ENCODE measurements at regions not wholly inside any gene's neighbourhood (a gene's known extent, or its start where the extent isn't known, plus 50 kb on each side); places are given as distances from the start of the nearest gene placed in this dataset.
A peak's percentile ranks its signal among the peaks of the same experiment; 100 is the strongest.

GRCh38 chr1:185681034-185681633, 53.1 kb upstream of the HMCN1 start:
- POLR2A ChIA-PET (ENCODE audit: unreplicated experiment): interaction anchor here (0.6 to 0.7 kb wide), 4 partner anchors 29 to 976 kb away, joined by 3 to 5 read pairs (median 4); partner anchors contain the start of gene IVNS1ABP
- intact Hi-C loops (cut with micrococcal nuclease): loop anchor here (2.0 kb wide), 1 partner anchor 694 kb away; no protein-coding TSS in a partner anchor
- DNase-seq: peak; percentile 68

GRCh38 chr1:185680453-185680852, 53.7 kb upstream of the HMCN1 start:
- Histone ChIP-seq H3K36me3 (ENCODE audit: low read depth, low read length) (no peaks in the 10 kb centered on the region), H3K4me3 (ENCODE audit: low read length) (no peak overlapping the region), H2AFZ (ENCODE audit: low read length) (no peak overlapping the region), H4K20me1 (ENCODE audit: low read length) (no peaks in the 10 kb centered on the region), H3K9me2 (replicated peaks; ENCODE audit: low read length) (no peaks in the 10 kb centered on the region), H3K79me2 (ENCODE audit: low read length) (no peaks in the 10 kb centered on the region), H3K9me3 (ENCODE audit: low read length) (no peaks in the 10 kb centered on the region), H3K9ac (ENCODE audit: low read length) (no peak overlapping the region), H3K4me2 (ENCODE audit: low read length) (no peak overlapping the region), H3F3A (ENCODE audit: low read length, unreplicated experiment) (no peaks in the 10 kb centered on the region), H3K27me3 (ENCODE audit: low read length) (no peaks in the 10 kb centered on the region), H3K4me1 (ENCODE audit: insufficient read depth, low read length) (no peaks in the 10 kb centered on the region), H3K27ac (ENCODE audit: low read length) (no peak overlapping the region)
- POLR2A ChIA-PET (ENCODE audit: unreplicated experiment): interaction anchor here (0.6 to 0.7 kb wide), 3 partner anchors 364 to 975 kb away, joined by 4 to 5 read pairs (median 4); partner anchors contain the start of gene IVNS1ABP
- CTCF ChIA-PET: interaction anchor here (0.6 to 1.2 kb wide), 6 partner anchors 28 to 838 kb away, joined by 3 to 7 read pairs (median 3); no protein-coding TSS in a partner anchor
- no peak for ATAC-seq
- DNase-seq: no peak
- intact Hi-C loops (cut with micrococcal nuclease): loop anchor here (2.0 kb wide), 1 partner anchor 694 kb away; no protein-coding TSS in a partner anchor
- no TSS peak for BruUV-seq (replicated peaks)
- TF ChIP-seq EZH2phosphoT487 (IDR thresholded peaks at IDR 0.05; ENCODE audit: borderline replicate concordance, low read length) (no peak), EZH2 (IDR thresholded peaks at IDR 0.05; ENCODE audit: low read length, unreplicated experiment) (no peak)

More at GRCh38 chr1:185681034-185681633, 53.1 kb upstream of the HMCN1 start:
- Histone ChIP-seq H3F3A (ENCODE audit: low read length, unreplicated experiment) (no peaks in the 10 kb centered on the region), H3K27me3 (ENCODE audit: low read length) (no peaks in the 10 kb centered on the region), H3K36me3 (ENCODE audit: low read depth, low read length) (no peaks in the 10 kb centered on the region), H3K9ac (ENCODE audit: low read length) (no peak overlapping the region), H3K9me2 (replicated peaks; ENCODE audit: low read length) (no peaks in the 10 kb centered on the region), H2AFZ (ENCODE audit: low read length) (no peak overlapping the region), H3K4me2 (ENCODE audit: low read length) (no peak overlapping the region), H3K4me1 (ENCODE audit: insufficient read depth, low read length) (no peaks in the 10 kb centered on the region), H4K20me1 (ENCODE audit: low read length) (no peaks in the 10 kb centered on the region), H3K9me3 (ENCODE audit: low read length) (no peaks in the 10 kb centered on the region), H3K79me2 (ENCODE audit: low read length) (no peaks in the 10 kb centered on the region), H3K4me3 (ENCODE audit: low read length) (no peak overlapping the region), H3K27ac (ENCODE audit: low read length) (no peak overlapping the region)
- BruUV-seq (replicated peaks): no TSS peak
- peak; percentile 59 for ATAC-seq
- TF ChIP-seq EZH2 (IDR thresholded peaks at IDR 0.05; ENCODE audit: low read length, unreplicated experiment) (no peak), CTCF (conservative IDR thresholded peaks at IDR 0.05; ENCODE audit: low read depth, low read length) (peak; percentile 61), EZH2phosphoT487 (IDR thresholded peaks at IDR 0.05; ENCODE audit: borderline replicate concordance, low read length) (no peak)
- CTCF ChIA-PET: interaction anchor here (0.6 to 1.2 kb wide), 5 partner anchors 29 to 694 kb away, joined by 3 to 7 read pairs (median 3); no protein-coding TSS in a partner anchor

GRCh38 chr1:185679220-185679619, 55.0 kb upstream of the HMCN1 start:
- Histone ChIP-seq H3K79me2 (ENCODE audit: low read length) (no peaks in the 10 kb centered on the region), H3K9ac (ENCODE audit: low read length) (no peak overlapping the region), H2AFZ (ENCODE audit: low read length) (no peak overlapping the region), H3K9me2 (replicated peaks; ENCODE audit: low read length) (no peaks in the 10 kb centered on the region), H3K36me3 (ENCODE audit: low read depth, low read length) (no peaks in the 10 kb centered on the region), H3K9me3 (ENCODE audit: low read length) (no peaks in the 10 kb centered on the region), H3K4me2 (ENCODE audit: low read length) (no peak overlapping the region), H3K27ac (ENCODE audit: low read length) (no peak overlapping the region), H3F3A (ENCODE audit: low read length, unreplicated experiment) (no peaks in the 10 kb centered on the region), H3K27me3 (ENCODE audit: low read length) (no peaks in the 10 kb centered on the region), H3K4me1 (ENCODE audit: insufficient read depth, low read length) (peaks cover 6% of the 10 kb centered on the region; the same call in 1 of the 2 replicates), H3K4me3 (ENCODE audit: low read length) (no peak overlapping the region), H4K20me1 (ENCODE audit: low read length) (no peaks in the 10 kb centered on the region)
- no peak for DNase-seq
- no peak for ATAC-seq
- no peak for TF ChIP-seq EZH2phosphoT487 (IDR thresholded peaks at IDR 0.05; ENCODE audit: borderline replicate concordance, low read length)
- no peak for TF ChIP-seq EZH2 (IDR thresholded peaks at IDR 0.05; ENCODE audit: low read length, unreplicated experiment)
- TF ChIP-seq CTCF (conservative IDR thresholded peaks at IDR 0.05; ENCODE audit: low read depth, low read length): no peak
- ChIA-PET CTCF (interaction anchor here (0.6 kb wide), 1 partner anchor 472 kb away, joined by 4 read pairs; no protein-coding TSS in a partner anchor), POLR2A (ENCODE audit: unreplicated experiment) (no interaction called here)
- intact Hi-C loops (cut with micrococcal nuclease): loop anchor here (10.0 kb wide), 1 partner anchor 504 kb away; no protein-coding TSS in a partner anchor
- BruUV-seq (replicated peaks): no TSS peak

Data from PC-3 (cell line).